ENCODE measurements at regions not wholly inside any gene's neighbourhood (a gene's known extent, or its start where the extent isn't known, plus 50 kb on each side); places are given as distances from the start of the nearest gene placed in this dataset.

- TF ChIP-seq CTCF (IDR thresholded peaks at IDR 0.05; ENCODE audit: low read depth, low read length): no peak
Observed at GRCh38 chr4:104365618-104366017, 129.1 kb downstream of the CXXC4 start.

GRCh38 chr4:104353481-104353880 is 141.2 kb downstream of the CXXC4 start:
- no peak overlapping the region for H3K4me3 ChIP-seq (ENCODE audit: low read depth, low read length)
- no peak for TF ChIP-seq CTCF (IDR thresholded peaks at IDR 0.05; ENCODE audit: low read depth, low read length)

More at GRCh38 chr4:104365618-104366017, 129.1 kb downstream of the CXXC4 start:
- H3K4me3 ChIP-seq (ENCODE audit: low read depth, low read length): no peak overlapping the region

- no peak for TF ChIP-seq CTCF (IDR thresholded peaks at IDR 0.05; ENCODE audit: low read depth, low read length)
- no peak overlapping the region for H3K4me3 ChIP-seq (ENCODE audit: low read depth, low read length)
Observed at GRCh38 chr4:104352211-104352610, 142.5 kb downstream of the CXXC4 start.

GRCh38 chr4:104351706-104352105 is 143.0 kb downstream of the CXXC4 start:
- no peak overlapping the region for H3K4me3 ChIP-seq (ENCODE audit: low read depth, low read length)
- no peak for TF ChIP-seq CTCF (IDR thresholded peaks at IDR 0.05; ENCODE audit: low read depth, low read length)

- no peak overlapping the region for H3K4me3 ChIP-seq (ENCODE audit: low read depth, low read length)
- TF ChIP-seq CTCF (IDR thresholded peaks at IDR 0.05; ENCODE audit: low read depth, low read length): no peak
Observed at GRCh38 chr4:104345598-104346242, 149.0 kb downstream of the CXXC4 start.

- H3K4me3 ChIP-seq (ENCODE audit: low read depth, low read length): no peak overlapping the region
- TF ChIP-seq CTCF (IDR thresholded peaks at IDR 0.05; ENCODE audit: low read depth, low read length): no peak
Observed at GRCh38 chr4:104344342-104344980, 150.2 kb downstream of the CXXC4 start.

- TF ChIP-seq CTCF (IDR thresholded peaks at IDR 0.05; ENCODE audit: low read depth, low read length): no peak
- no peak overlapping the region for H3K4me3 ChIP-seq (ENCODE audit: low read depth, low read length)
Observed at GRCh38 chr4:104334410-104334809, 160.3 kb downstream of the CXXC4 start.

All from WI38 (cell line).